ENCODE measurements at regions not wholly inside any gene's neighbourhood (a gene's known extent, or its start where the extent isn't known, plus 50 kb on each side); places are given as distances from the start of the nearest gene placed in this dataset.

- TF ChIP-seq POLR2A (IDR thresholded peaks at IDR 0.05): no peak
- TF ChIP-seq, protein P1, sequence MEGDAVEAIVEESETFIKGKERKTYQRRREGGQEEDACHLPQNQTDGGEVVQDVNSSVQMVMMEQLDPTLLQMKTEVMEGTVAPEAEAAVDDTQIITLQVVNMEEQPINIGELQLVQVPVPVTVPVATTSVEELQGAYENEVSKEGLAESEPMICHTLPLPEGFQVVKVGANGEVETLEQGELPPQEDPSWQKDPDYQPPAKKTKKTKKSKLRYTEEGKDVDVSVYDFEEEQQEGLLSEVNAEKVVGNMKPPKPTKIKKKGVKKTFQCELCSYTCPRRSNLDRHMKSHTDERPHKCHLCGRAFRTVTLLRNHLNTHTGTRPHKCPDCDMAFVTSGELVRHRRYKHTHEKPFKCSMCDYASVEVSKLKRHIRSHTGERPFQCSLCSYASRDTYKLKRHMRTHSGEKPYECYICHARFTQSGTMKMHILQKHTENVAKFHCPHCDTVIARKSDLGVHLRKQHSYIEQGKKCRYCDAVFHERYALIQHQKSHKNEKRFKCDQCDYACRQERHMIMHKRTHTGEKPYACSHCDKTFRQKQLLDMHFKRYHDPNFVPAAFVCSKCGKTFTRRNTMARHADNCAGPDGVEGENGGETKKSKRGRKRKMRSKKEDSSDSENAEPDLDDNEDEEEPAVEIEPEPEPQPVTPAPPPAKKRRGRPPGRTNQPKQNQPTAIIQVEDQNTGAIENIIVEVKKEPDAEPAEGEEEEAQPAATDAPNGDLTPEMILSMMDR (IDR thresholded peaks at IDR 0.05): no peak
Measured at GRCh38 chr2:6008726-6009125, 316.5 kb downstream of the SOX11 start.

Measured in esophagus squamous epithelium (tissue), 4 donors.